ENCODE measurements at regions not wholly inside any gene's neighbourhood (a gene's known extent, or its start where the extent isn't known, plus 50 kb on each side); places are given as distances from the start of the nearest gene placed in this dataset.

- no peak for DNase-seq (ENCODE audit: low spot score in 2 of 2)
- Histone ChIP-seq H3K4me1 (no peaks in the 10 kb centered on the region), H3K27ac (no peak overlapping the region), H3K9me3 (no peaks in the 10 kb centered on the region), H3K27me3 (no peaks in the 10 kb centered on the region), H3K36me3 (no peaks in the 10 kb centered on the region), H3K4me3 (no peak overlapping the region)
- TF ChIP-seq CTCF (IDR thresholded peaks at IDR 0.05): no peak
- TF ChIP-seq POLR2A (IDR thresholded peaks at IDR 0.05): no peak
- no peak for TF ChIP-seq POLR2AphosphoS5 (IDR thresholded peaks at IDR 0.05)
- intact Hi-C loops (cut with DNase I; ENCODE audit: low total_unique reads): no loop called here
Observed at GRCh38 chr4:131509521-131509920, 1639.6 kb upstream of the PCDH10 start.

- Histone ChIP-seq H3K36me3 (no peaks in the 10 kb centered on the region), H3K27ac (no peak overlapping the region), H3K27me3 (no peaks in the 10 kb centered on the region), H3K9me3 (no peaks in the 10 kb centered on the region), H3K4me3 (no peak overlapping the region), H3K4me1 (no peaks in the 10 kb centered on the region)
- no peak for TF ChIP-seq POLR2A (IDR thresholded peaks at IDR 0.05)
- no peak for TF ChIP-seq CTCF (IDR thresholded peaks at IDR 0.05)
- TF ChIP-seq POLR2AphosphoS5 (IDR thresholded peaks at IDR 0.05): no peak
- intact Hi-C loops (cut with DNase I; ENCODE audit: low total_unique reads): no loop called here
- DNase-seq (ENCODE audit: low spot score in 2 of 2): no peak
Observed at GRCh38 chr4:131526686-131527085, 1622.4 kb upstream of the PCDH10 start.

- no peaks in the 10 kb centered on the region for H3K36me3 ChIP-seq
- no peak overlapping the region for H3K27ac ChIP-seq
- intact Hi-C loops (cut with DNase I; ENCODE audit: low total_unique reads): no loop called here
- no peak for DNase-seq (ENCODE audit: low spot score in 2 of 2)
- H3K27me3 ChIP-seq: no peaks in the 10 kb centered on the region
- no peak overlapping the region for H3K4me3 ChIP-seq
- H3K9me3 ChIP-seq: no peaks in the 10 kb centered on the region
- H3K4me1 ChIP-seq: no peaks in the 10 kb centered on the region
- no peak for TF ChIP-seq POLR2AphosphoS5 (IDR thresholded peaks at IDR 0.05)
- no peak for TF ChIP-seq POLR2A (IDR thresholded peaks at IDR 0.05)
- TF ChIP-seq CTCF (IDR thresholded peaks at IDR 0.05): no peak
Observed at GRCh38 chr4:131531087-131531486, 1618.0 kb upstream of the PCDH10 start.

- no peak for DNase-seq (ENCODE audit: low spot score in 2 of 2)
- Histone ChIP-seq H3K27me3 (no peaks in the 10 kb centered on the region), H3K4me1 (no peaks in the 10 kb centered on the region), H3K27ac (no peak overlapping the region), H3K9me3 (no peaks in the 10 kb centered on the region), H3K4me3 (no peak overlapping the region), H3K36me3 (no peaks in the 10 kb centered on the region)
- intact Hi-C loops (cut with DNase I; ENCODE audit: low total_unique reads): no loop called here
- TF ChIP-seq POLR2A (IDR thresholded peaks at IDR 0.05) (no peak), CTCF (IDR thresholded peaks at IDR 0.05) (no peak), POLR2AphosphoS5 (IDR thresholded peaks at IDR 0.05) (no peak)
Observed at GRCh38 chr4:131534944-131535645, 1614.0 kb upstream of the PCDH10 start.

- Histone ChIP-seq H3K4me3 (no peak overlapping the region), H3K4me1 (no peaks in the 10 kb centered on the region), H3K27me3 (no peaks in the 10 kb centered on the region), H3K27ac (no peak overlapping the region), H3K9me3 (no peaks in the 10 kb centered on the region), H3K36me3 (no peaks in the 10 kb centered on the region)
- intact Hi-C loops (cut with DNase I; ENCODE audit: low total_unique reads): no loop called here
- TF ChIP-seq POLR2A (IDR thresholded peaks at IDR 0.05): no peak
- no peak for TF ChIP-seq CTCF (IDR thresholded peaks at IDR 0.05)
- TF ChIP-seq POLR2AphosphoS5 (IDR thresholded peaks at IDR 0.05): no peak
- no peak for DNase-seq (ENCODE audit: low spot score in 2 of 2)
Observed at GRCh38 chr4:131540256-131540655, 1608.8 kb upstream of the PCDH10 start.
